H4 (cell line): ENCODE measurements at regions not wholly inside any gene's neighbourhood (a gene's known extent, or its start where the extent isn't known, plus 50 kb on each side); places are given as distances from the start of the nearest gene placed in this dataset.
"Not testable (repeated sequence)": the region's sequence is repeated elsewhere in the genome, so short reads cannot be mapped to it uniquely, and the experiment has no call there.

ENCODE experiments used
- DNase-seq: peaks from one replicate; pipeline ENCODE4 v3.0.0-alpha.2; 2015; ENCODE audit warnings: low spot score

- no peak for DNase-seq
Observed at GRCh38 chr11:119586181-119586580, 142.8 kb downstream of the NECTIN1 start.

- DNase-seq: no peak
Observed at GRCh38 chr11:119585043-119585781, 143.8 kb downstream of the NECTIN1 start.

DNA sequence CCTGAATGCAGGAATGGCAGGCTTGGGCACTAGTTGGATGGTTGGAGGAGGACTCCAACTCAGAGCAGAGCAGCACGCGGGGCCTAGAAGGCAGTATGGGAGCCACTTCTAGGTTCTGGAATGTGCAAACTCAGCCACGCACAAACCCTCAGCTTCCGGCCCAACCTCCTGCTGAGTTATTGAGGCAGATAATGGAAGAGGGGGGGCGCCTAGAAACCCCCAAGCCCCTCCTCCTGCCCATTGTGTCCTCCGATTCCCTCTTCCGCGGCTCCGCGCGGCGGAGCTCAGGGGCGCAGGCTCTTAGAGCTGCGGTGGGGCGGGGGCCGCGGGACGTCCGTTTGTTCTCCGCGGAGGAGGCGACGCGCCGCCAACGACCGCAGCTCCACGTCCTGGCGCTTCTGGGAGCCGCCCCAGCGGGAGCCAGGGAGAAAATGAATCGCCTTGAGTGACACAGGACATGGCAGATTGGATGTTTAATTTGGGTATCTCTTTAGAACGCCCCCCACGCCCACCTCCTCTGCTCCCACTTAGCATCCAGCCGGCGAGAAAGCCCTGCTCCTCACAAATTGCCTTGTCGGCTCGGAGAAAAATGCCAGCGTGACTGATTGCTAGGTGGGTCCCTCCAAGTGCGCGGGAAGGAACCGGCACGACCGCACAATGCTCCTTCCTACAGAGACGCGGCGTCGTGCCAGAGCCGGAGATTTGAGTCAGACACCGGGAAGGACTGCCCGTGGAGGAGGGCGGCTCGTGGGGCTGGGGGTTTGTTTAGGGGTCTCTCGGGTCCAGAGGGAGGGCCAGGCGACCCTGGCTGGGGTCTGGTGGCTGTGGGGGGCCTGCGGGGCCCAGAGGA lies 144.6 kb downstream of the NECTIN1 start:
- peak; percentile 92 for DNase-seq

- no peak for DNase-seq
Observed at GRCh38 chr11:119583585-119583984, 145.4 kb downstream of the NECTIN1 start.

DNA sequence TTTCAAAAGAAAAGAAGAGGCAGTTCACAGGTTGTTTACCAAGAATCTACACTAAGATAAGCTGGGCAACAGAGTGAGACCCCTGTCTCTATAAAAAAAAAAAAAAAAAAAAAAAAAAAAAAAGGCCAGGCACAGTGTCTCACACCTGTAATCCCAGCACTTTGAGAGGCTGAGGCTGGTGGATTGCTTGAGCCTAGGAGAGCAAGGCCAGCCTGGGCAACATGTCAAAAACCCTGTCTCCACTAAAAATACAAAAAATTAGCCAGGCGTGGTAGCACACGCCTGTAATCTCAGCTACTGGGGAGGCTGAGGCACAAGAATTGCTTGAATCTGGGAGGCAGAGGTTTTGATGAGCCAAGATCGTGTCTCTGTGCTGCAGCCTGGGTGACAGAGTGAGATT lies 147.6 kb downstream of the NECTIN1 start:
- DNase-seq: not testable (repeated sequence)

DNA sequence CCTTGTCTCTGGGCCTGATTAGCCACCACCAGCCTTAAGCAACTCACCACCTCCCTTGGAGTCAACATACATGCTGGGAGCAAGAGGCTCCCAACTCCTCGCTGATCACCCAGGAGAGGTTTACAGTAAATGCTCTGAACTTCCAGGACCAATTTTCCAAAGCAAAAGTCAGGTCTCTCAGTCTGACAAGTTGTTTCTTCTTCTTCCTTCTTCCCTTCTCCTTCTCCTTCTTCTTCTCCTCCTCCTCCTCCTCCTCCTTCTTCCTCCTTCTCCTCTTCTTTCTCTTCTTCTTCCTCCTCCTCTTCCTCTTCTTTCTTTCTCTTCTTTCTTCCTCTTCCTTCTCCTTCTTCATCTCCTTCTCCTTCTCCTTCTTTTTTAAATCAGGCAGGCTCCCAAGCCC lies 148.2 kb downstream of the NECTIN1 start:
- DNase-seq: no peak

GRCh38 chr11:119580081-119580480 lies 148.9 kb downstream of the NECTIN1 start:
- DNase-seq: no peak

DNA sequence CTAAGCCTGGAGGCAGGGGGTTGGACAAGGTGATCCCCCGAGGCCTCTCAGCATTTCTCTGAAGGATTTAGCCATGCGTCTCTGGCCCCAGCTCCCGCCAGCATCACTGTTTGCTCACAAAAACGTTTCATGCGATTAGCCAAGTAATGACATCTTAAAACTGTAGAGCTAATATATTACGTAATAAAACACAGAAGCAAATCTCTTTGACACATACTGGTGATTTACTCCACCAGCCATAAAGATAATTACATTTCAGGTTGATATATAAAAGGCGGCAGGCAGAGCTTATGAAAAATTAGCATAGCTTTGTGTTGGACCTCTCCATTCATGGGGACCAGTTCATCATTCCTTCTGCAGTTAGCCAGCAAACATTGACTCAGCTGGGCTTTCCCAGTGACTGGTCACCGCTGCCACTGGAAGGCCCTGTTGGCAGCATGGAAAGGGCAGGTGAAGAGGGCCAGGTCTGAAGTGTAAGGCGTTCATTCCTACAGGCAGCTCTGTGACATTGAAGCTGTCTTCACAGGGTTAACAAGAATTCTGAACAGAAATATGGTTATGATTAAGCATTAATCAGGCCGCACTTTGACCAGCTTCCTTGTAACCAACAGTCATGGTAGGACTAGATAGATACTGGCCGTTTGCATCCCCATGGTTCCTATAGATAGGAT lies 150.3 kb downstream of the NECTIN1 start:
- DNase-seq: no peak

- no peak for DNase-seq
Observed at GRCh38 chr11:119573858-119574257, 150.9 kb upstream of the THY1 start.

GRCh38 chr11:119572481-119573424 lies 149.8 kb upstream of the THY1 start:
- no peak for DNase-seq

DNA sequence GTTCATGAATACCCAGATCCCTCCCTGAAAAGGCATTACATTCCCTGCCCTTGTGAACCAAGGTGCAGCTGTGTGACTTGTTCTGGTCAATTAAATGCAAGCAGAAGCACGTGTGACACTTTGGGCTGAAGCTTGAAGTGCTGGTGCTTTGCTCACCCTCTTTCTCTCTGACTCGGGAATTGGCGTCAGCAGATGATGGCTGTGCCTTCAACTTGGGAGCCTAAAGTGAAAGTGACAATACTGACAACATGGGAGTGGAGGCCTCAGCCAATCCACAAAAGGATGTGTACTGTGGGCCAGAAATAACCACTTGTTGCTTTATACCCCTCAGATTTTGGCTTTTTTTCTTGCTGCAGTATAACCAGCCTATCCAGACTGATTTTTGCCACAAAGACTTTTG lies 148.3 kb upstream of the THY1 start:
- DNase-seq: no peak

DNA sequence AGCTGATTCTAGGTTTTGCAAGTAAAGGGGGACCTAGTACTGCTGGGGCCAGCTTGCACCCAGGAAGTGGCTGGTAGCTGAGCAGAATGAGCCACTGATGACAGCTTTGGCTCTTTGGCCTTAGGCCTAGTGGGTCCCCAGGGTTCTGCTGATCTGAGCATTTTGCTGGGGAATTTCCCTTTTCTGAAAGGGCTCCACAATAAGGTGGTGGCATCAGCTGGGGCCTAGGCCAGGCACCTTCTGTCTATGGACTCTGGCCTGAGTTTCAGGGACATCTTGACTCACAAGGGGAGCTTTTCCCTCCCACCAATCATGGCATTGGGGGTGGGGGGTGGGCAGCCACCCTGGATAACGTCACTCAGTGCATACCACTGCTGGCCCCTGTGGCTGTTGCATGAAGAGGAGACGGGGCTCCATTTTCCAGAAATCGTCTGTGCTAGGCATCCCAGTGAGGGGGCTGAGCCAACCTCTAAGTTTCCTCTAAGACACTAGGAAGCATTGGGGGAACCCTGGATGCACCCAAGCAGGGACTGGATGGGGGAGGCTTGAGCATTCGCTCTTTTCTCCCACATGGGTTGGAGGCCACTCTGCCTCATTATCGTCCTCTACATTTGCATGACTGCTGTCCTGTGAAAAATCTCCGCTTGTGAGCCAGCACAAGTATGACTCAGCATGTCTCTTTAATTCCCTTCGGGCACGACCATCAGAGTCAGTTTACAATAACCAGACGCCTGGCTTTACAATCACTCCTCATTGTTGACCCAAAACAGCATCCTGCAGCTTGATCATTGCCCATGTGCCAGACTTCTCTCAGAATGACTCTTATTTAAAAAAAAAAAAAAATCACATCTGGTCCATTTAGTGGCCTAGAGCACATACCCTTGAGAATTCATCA lies 145.0 kb upstream of the THY1 start:
- DNase-seq: peak; percentile 93

- DNase-seq: no peak
Observed at GRCh38 chr11:119566319-119566718, 143.3 kb upstream of the THY1 start.

DNA sequence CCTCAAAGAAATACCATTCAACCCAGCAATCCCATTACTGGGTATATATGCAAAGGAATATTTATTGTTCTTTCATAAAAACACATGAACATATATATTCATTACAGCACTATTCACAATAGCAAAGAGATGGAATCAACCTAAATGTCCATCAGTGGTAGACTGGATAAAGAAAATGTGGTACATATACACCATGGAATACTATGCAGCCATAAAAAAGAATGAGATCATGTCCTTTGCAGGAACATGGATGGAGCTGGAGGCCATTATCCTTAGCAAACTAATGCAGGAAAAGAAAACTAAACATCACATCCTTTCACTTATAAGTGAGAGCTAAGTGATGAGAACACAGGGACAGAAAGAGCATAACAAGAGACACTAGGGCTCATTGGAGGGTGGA lies 142.7 kb upstream of the THY1 start:
- not testable (repeated sequence) for DNase-seq

- DNase-seq: no peak
Observed at GRCh38 chr11:119560961-119561360, 138.0 kb upstream of the THY1 start.

- no peak for DNase-seq
Observed at GRCh38 chr11:119560291-119560690, 137.3 kb upstream of the THY1 start.

- no peak for DNase-seq
Observed at GRCh38 chr11:119552106-119552485, 129.1 kb upstream of the THY1 start.

- DNase-seq: no peak
Observed at GRCh38 chr11:119551420-119552105, 128.6 kb upstream of the THY1 start.

DNA sequence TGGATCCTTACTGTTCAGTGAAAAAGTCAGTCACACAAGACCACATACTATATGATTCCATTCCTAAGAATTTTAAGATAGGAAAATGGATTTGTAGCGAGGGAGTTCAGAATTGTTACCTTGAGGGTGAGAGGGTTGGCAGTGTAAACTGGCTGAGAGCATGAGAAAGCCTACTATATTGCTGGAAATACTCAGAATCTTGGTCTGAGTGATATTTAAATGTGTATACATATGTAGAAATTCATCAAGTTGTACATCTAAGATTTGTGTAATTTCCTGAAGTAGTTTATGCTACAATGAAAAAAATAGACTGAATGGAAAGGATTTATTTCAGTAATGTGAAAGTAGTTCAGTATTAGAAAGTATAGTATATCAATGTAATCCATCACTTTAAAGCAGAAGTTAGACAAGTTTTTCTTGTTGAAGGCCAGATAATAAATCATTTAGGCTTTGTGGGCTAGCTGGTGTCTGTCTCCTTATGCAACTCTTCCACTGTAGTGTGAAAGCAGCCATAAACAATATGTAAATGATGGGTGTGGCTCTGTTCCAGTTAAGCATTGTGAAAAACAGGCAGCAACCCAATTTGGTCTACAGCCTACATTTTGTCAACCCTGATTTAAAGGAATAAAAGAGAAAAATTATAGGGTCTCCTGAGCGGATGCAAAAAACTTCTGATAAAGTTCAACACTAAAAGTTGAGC lies 127.2 kb upstream of the THY1 start:
- no peak for DNase-seq
